Embryonic facial prominence (tissue), 1 donor: ENCODE measurements at regions not wholly inside any gene's neighbourhood (a gene's known extent, or its start where the extent isn't known, plus 50 kb on each side); places are given as distances from the start of the nearest gene placed in this dataset.
"Not testable (repeated sequence)": the region's sequence is repeated elsewhere in the genome, so short reads cannot be mapped to it uniquely, and the experiment has no call there.

Experiments
- DNase-seq: peaks from one replicate; pipeline ENCODE4 v3.0.0-alpha.2; 2016; ENCODE audit errors: extremely low spot score

GRCh38 chrX:40373025-40373424 is 207.7 kb upstream of the ATP6AP2 start:
- DNase-seq, result no peak

DNA sequence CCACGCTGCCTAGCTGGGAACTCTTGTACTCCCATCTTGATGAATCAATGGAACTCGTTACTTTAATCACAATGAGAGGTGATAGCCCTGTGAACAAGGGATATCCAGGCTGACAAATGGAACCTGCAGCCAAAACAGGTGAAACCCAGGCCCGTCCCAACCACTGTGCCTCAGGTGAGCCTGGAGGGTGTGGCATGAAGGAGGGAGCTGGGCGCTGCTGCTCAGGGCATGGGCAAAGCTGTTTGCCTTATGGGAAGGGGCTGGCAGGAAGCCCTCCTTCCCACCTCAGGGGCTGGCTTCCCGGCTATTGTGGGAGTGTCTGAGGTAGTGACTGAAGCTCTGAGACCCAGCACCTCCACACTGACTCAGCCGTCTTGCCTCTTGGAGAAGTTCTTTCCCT is 209.4 kb upstream of the ATP6AP2 start:
- no peak for DNase-seq

GRCh38 chrX:40368611-40369061 is 212.1 kb upstream of the ATP6AP2 start:
- DNase-seq, result no peak

DNA sequence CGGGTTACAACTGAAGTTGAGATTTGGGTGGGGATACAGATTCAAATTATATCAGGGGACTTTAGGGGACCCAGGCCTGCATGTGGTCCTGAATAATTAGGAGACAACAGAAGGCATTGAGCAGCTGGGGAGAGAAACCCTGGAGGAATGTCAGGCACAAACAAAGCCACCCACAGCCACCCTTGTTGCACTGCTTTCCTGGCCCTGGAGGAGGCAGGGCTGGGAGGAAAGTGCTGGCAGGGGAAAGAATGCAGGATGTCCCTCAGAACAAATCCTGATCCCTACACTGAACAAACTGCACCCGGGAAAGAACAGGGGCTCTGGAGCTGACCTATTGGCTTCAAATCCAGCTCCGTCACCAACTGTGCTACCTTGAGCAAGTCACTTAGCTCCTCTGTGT is 214.1 kb upstream of the ATP6AP2 start:
- no peak for DNase-seq

DNA sequence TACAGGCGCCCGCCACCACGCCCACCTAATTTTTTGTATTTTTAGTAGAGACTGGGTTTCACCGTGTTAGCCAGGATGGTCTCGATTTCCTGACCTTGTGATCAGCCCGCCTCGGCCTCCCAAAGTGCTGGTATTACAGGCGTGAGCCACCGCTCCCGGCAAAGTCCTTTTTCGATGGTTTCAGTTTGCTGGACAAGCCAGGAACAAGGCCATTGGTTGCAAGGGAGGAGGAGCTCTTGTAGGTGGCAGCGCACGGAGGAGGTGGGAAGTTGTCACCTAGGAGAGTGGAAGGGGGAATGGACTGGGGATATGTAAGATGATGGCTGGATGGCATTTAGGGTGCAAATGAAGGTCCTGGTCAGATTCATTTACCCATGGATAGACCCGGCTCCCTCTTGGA is 218.5 kb upstream of the ATP6AP2 start:
- DNase-seq, result not testable (repeated sequence)

- no peak for DNase-seq
Measured at GRCh38 chrX:40360557-40360956, 220.2 kb upstream of the ATP6AP2 start.

DNA sequence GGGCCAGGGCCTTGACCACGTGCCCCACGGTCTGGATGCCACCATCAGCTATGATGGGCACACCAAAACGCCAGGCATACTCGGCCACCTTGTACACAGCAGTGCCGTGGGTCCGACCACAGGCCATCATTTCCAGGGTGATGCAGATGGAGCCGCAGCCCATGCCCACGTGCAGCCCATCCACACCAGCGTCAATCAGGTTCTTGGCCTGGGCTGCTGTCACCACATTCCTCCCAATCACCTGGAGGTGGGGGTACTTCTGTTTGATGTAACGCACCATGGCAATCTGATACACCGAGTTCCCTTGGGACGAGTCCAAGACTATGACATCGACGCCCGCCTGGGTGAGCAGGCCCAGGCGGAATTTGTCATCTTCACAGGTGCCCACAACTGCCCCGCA is 221.2 kb upstream of the ATP6AP2 start:
- DNase-seq, result no peak

DNA sequence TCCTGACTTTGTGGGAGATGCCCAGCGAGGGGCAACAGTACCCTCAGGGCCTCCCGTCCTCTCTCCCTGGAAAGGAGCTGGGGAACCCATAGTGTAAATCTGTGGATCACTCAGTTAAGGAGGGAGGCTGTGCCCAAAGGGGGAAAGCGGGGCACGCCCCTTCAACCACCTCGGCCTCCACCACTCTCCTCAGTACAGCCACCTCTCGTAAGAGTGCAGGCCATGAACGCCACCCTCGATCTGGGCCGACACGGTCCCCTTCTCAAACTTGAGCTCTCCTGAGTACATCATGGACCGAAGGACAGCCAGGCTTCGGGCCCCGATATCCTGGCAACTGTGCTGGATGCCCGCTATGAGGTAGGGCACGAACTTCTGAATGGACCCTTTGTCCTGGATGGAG is 221.8 kb upstream of the ATP6AP2 start:
- no peak for DNase-seq

- DNase-seq, result no peak
Measured at GRCh38 chrX:40349251-40349650, 231.5 kb upstream of the ATP6AP2 start.

GRCh38 chrX:40346379-40346778 is 234.4 kb upstream of the ATP6AP2 start:
- no peak for DNase-seq

- no peak for DNase-seq
Measured at GRCh38 chrX:40343319-40343718, 237.5 kb upstream of the ATP6AP2 start.

GRCh38 chrX:40340116-40340515 is 240.7 kb upstream of the ATP6AP2 start:
- DNase-seq, result no peak

DNA sequence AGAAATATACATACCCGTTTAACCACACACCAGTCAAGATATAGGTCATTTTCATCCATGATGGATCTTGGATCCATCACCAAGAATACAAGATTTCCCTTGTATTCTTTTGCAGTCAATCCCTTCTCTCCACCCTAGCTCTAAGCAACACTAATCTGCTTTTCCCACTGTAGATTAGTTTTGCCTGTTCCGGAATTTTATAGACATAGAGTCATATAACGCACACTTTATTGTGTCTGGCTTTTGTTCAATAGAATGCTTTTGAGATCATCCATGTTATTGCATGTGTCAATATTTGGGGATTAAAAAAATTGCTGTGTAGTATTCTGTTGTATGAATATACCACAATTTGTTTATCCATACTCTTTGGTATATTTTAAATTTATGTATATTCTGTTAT is 235.6 kb upstream of the BCOR start:
- no peak for DNase-seq

- no peak for DNase-seq
Measured at GRCh38 chrX:40331762-40332161, 234.0 kb upstream of the BCOR start.

DNA sequence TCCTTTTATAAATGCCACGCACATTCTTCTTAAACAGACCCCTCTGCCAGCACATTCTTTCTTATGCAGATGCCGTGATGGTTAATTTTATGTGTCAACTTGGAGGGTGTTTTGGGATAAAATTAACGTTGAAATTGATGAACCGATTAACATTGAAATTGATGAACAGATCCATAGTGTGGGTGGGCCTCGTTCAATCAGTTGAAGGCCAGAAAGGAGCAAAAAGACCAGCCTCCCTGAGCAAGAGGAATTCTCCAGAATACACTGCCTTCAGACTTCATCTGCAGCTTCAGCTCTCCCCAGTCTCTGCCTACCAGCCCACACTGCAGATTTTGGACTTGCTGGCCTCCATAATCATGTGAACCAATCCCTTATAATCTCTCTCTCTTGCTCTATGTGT is 233.6 kb upstream of the BCOR start:
- no peak for DNase-seq

DNA sequence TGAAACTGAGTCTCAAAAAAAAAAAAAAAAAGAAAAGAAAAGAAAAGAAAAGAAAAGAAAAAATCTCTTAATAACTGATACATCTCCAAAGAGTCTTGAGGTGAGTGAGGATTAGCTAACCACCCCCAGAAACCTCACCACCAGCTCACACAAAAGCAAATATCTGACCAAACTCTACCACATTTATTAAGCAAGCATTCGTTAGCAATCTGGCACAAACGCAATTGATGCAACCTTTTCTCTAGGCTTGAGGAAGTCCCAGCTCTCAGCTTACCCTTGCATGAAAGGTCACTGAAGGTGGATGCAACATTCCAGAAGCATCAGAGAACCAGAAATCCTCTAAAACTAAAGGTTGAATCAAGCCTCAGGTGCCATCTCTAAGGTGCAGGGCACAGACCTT is 231.9 kb upstream of the BCOR start:
- no peak for DNase-seq

DNA sequence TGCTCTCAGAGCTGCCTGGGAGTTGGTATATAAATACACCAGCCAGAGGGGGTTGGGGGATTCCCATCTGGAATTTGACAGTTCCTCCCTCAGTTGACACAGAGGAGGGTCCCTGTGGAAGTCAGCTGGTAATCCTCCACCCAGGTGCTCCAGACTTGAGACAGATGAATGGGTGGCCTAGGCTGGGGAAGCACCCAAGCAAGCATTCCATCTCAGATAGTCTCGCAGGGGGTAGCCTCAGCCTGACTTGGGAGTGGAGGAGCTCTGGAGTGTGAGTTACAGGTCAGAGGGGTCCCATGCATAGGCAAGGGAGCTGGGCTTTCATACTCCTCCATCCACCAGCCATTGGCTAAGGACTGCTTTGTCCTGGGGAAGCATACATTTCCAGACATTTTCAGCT is 229.3 kb upstream of the BCOR start:
- no peak for DNase-seq

DNA sequence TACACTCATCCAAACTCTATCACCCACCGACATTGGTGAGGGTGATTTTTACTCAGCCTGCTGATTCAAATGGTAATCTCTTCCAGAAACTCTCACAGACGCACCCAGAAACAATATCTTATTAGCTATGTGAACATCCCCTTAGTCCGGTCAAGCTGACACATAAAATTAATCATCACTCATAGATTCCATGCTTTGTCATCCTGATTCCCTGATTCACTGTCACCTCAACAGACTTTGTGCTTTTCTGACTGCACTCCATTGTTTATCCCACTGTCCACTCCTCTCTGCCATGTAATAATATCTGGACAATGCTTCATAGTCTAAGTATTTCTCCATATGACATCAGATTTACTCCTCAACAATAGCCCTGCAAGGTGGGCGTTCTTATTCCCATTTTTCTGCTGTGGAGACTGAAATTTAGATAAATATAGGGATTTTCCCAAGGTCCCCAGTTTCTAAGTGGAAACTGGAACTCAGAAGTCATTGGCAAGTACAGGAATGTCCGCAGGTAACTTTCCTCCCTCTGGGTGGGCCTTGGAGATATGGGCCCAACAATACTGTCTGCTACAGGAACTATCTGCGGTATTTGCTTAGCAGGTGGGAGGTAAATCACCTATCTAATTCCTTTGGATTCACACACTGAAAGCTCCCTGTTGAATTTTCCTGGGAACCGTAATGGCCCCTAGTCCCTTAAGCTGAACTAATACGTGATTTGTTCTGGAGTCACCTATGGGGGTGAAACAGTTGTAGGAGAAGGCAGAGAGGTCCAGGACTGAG is 228.6 kb upstream of the BCOR start:
- DNase-seq, result no peak

GRCh38 chrX:40325161-40325560 is 227.4 kb upstream of the BCOR start:
- DNase-seq, result no peak

DNA sequence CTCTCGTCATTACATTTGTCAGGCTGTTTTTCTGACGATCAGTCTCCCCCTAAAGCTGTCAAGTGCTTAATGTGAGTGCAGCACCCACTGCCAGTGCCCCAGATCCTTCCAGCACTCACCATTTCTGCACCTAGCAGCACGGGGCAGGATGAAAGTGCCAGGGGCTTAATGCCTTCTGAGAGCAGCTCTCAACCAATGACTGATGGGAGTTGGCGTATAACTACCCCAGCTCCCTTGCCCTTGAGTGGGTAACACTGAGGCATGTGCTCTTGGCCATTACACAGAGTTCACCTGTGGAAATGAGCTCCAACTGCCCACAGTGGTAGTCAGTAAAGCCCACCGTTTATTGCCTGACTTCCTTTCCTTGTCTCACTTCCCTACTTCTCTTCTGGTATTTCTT is 226.2 kb upstream of the BCOR start:
- DNase-seq, result no peak

- no peak for DNase-seq
Measured at GRCh38 chrX:40320819-40321218, 223.1 kb upstream of the BCOR start.

GRCh38 chrX:40318801-40319200 is 221.0 kb upstream of the BCOR start:
- no peak for DNase-seq

DNA sequence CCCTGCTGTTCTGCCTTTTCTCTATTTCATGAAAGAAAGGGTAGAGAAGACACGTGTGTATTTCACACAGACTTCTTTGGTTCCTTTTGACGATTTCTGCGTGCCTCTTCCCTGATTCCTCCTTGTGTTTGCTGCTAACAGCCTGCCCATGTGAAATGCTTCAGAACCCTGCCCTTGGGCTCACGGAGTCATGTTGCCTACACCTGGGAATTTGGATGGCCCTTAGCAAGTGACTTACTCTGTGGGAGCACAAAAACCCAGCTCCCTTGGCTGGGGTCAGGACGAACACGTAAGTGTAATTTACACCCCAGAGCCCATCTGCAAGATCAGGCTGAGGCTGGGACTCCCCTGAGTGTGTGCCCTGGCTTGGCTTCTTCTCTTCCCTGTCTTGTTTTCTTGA is 220.3 kb upstream of the BCOR start:
- DNase-seq, result no peak

- DNase-seq, result no peak
Measured at GRCh38 chrX:40316502-40316901, 218.7 kb upstream of the BCOR start.
